ENCODE measurements at regions not wholly inside any gene's neighbourhood (a gene's known extent, or its start where the extent isn't known, plus 50 kb on each side); places are given as distances from the start of the nearest gene placed in this dataset.

- Histone ChIP-seq H3K4me3 (ENCODE audit: low read depth in 1 of 3, low read length in 3 of 3) (no peak overlapping the region), H3K27me3 (ENCODE audit: control insufficient read depth in 3 of 3, insufficient read depth in 3 of 3, low read length in 3 of 3) (peaks cover 0 to 6% (median 3%) of the 10 kb centered on the region in 3 donors), H3K27ac (ENCODE audit: low read depth in 1 of 3, low read length in 2 of 3) (no peak overlapping the region), H3K9me3 (ENCODE audit: control insufficient read depth in 2 of 2, insufficient read depth in 1 of 2, low read depth in 1 of 2, low read length in 1 of 2) (no peaks in the 10 kb centered on the region), H3K4me1 (ENCODE audit: control insufficient read depth in 3 of 3, insufficient read depth in 2 of 3, low read depth in 1 of 3, low read length in 2 of 3) (no peaks in the 10 kb centered on the region), H3K36me3 (ENCODE audit: control insufficient read depth in 3 of 3, insufficient read depth in 2 of 3, low read depth in 1 of 3, low read length in 3 of 3) (no peaks in the 10 kb centered on the region)
- no peak for DNase-seq
- 74 to 87% (median 82%) methylated on average over 4 of the region's 4 CpGs for WGBS, 3 donors
- no peak for FAIRE-seq
Measured at GRCh38 chr15:69849232-69849610, 248.5 kb downstream of the TLE3 start.

GRCh38 chr15:69852482-69852881, 245.2 kb downstream of the TLE3 start:
- H3K36me3 ChIP-seq (ENCODE audit: control insufficient read depth in 3 of 3, insufficient read depth in 2 of 3, low read depth in 1 of 3, low read length in 3 of 3) = no peaks in the 10 kb centered on the region
- no peak overlapping the region for H3K4me3 ChIP-seq (ENCODE audit: low read depth in 1 of 3, low read length in 3 of 3)
- WGBS, 3 donors = 78 to 87% (median 86%) methylated on average over 3 of the region's 3 CpGs
- H3K27ac ChIP-seq (ENCODE audit: low read depth in 1 of 3, low read length in 2 of 3) = no peak overlapping the region
- no peaks in the 10 kb centered on the region for H3K4me1 ChIP-seq (ENCODE audit: control insufficient read depth in 3 of 3, insufficient read depth in 2 of 3, low read depth in 1 of 3, low read length in 2 of 3)
- H3K9me3 ChIP-seq (ENCODE audit: control insufficient read depth in 2 of 2, insufficient read depth in 1 of 2, low read depth in 1 of 2, low read length in 1 of 2) = no peaks in the 10 kb centered on the region
- DNase-seq (no peak), FAIRE-seq (no peak)
- peaks cover 0 to under 1% (median 0%) of the 10 kb centered on the region in 3 donors for H3K27me3 ChIP-seq (ENCODE audit: control insufficient read depth in 3 of 3, insufficient read depth in 3 of 3, low read length in 3 of 3)

GRCh38 chr15:69852916-69853315, 244.8 kb downstream of the TLE3 start:
- no peak overlapping the region for H3K4me3 ChIP-seq (ENCODE audit: low read depth in 1 of 3, low read length in 3 of 3)
- DNase-seq (no peak), FAIRE-seq (no peak)
- no peaks in the 10 kb centered on the region for H3K36me3 ChIP-seq (ENCODE audit: control insufficient read depth in 3 of 3, insufficient read depth in 2 of 3, low read depth in 1 of 3, low read length in 3 of 3)
- no peaks in the 10 kb centered on the region for H3K4me1 ChIP-seq (ENCODE audit: control insufficient read depth in 3 of 3, insufficient read depth in 2 of 3, low read depth in 1 of 3, low read length in 2 of 3)
- H3K27me3 ChIP-seq (ENCODE audit: control insufficient read depth in 3 of 3, insufficient read depth in 3 of 3, low read length in 3 of 3) = no peaks in the 10 kb centered on the region
- H3K9me3 ChIP-seq (ENCODE audit: control insufficient read depth in 2 of 2, insufficient read depth in 1 of 2, low read depth in 1 of 2, low read length in 1 of 2) = no peaks in the 10 kb centered on the region
- H3K27ac ChIP-seq (ENCODE audit: low read depth in 1 of 3, low read length in 2 of 3) = no peak overlapping the region
- WGBS, 3 donors = 88 to 95% (median 90%) methylated on average over 4 of the region's 4 CpGs

- DNase-seq (no peak), FAIRE-seq (no peak)
- WGBS, 3 donors = 88 to 91% (median 90%) methylated on average over 6 of the region's 6 CpGs
- Histone ChIP-seq H3K4me1 (ENCODE audit: control insufficient read depth in 3 of 3, insufficient read depth in 2 of 3, low read depth in 1 of 3, low read length in 2 of 3) (no peaks in the 10 kb centered on the region), H3K27me3 (ENCODE audit: control insufficient read depth in 3 of 3, insufficient read depth in 3 of 3, low read length in 3 of 3) (no peaks in the 10 kb centered on the region), H3K36me3 (ENCODE audit: control insufficient read depth in 3 of 3, insufficient read depth in 2 of 3, low read depth in 1 of 3, low read length in 3 of 3) (no peaks in the 10 kb centered on the region), H3K27ac (ENCODE audit: low read depth in 1 of 3, low read length in 2 of 3) (no peak overlapping the region), H3K4me3 (ENCODE audit: low read depth in 1 of 3, low read length in 3 of 3) (no peak overlapping the region), H3K9me3 (ENCODE audit: control insufficient read depth in 2 of 2, insufficient read depth in 1 of 2, low read depth in 1 of 2, low read length in 1 of 2) (no peaks in the 10 kb centered on the region)
Measured at GRCh38 chr15:69853544-69853951, 244.2 kb downstream of the TLE3 start.

GRCh38 chr15:69854001-69854400, 243.7 kb downstream of the TLE3 start:
- no peaks in the 10 kb centered on the region for H3K27me3 ChIP-seq (ENCODE audit: control insufficient read depth in 3 of 3, insufficient read depth in 3 of 3, low read length in 3 of 3)
- H3K4me1 ChIP-seq (ENCODE audit: control insufficient read depth in 3 of 3, insufficient read depth in 2 of 3, low read depth in 1 of 3, low read length in 2 of 3) = no peaks in the 10 kb centered on the region
- H3K9me3 ChIP-seq (ENCODE audit: control insufficient read depth in 2 of 2, insufficient read depth in 1 of 2, low read depth in 1 of 2, low read length in 1 of 2) = no peaks in the 10 kb centered on the region
- no peak for FAIRE-seq
- DNase-seq = no peak
- H3K4me3 ChIP-seq (ENCODE audit: low read depth in 1 of 3, low read length in 3 of 3) = no peak overlapping the region
- H3K36me3 ChIP-seq (ENCODE audit: control insufficient read depth in 3 of 3, insufficient read depth in 2 of 3, low read depth in 1 of 3, low read length in 3 of 3) = no peaks in the 10 kb centered on the region
- 84 to 91% (median 86%) methylated on average over 4 of the region's 4 CpGs for WGBS, 3 donors
- no peak overlapping the region for H3K27ac ChIP-seq (ENCODE audit: low read depth in 1 of 3, low read length in 2 of 3)

- FAIRE-seq (no peak), DNase-seq (no peak)
- H3K4me1 ChIP-seq (ENCODE audit: control insufficient read depth in 3 of 3, insufficient read depth in 2 of 3, low read depth in 1 of 3, low read length in 2 of 3) = no peaks in the 10 kb centered on the region
- no peak overlapping the region for H3K27ac ChIP-seq (ENCODE audit: low read depth in 1 of 3, low read length in 2 of 3)
- no peak overlapping the region for H3K4me3 ChIP-seq (ENCODE audit: low read depth in 1 of 3, low read length in 3 of 3)
- H3K36me3 ChIP-seq (ENCODE audit: control insufficient read depth in 3 of 3, insufficient read depth in 2 of 3, low read depth in 1 of 3, low read length in 3 of 3) = no peaks in the 10 kb centered on the region
- H3K9me3 ChIP-seq (ENCODE audit: control insufficient read depth in 2 of 2, insufficient read depth in 1 of 2, low read depth in 1 of 2, low read length in 1 of 2) = no peaks in the 10 kb centered on the region
- no peaks in the 10 kb centered on the region for H3K27me3 ChIP-seq (ENCODE audit: control insufficient read depth in 3 of 3, insufficient read depth in 3 of 3, low read length in 3 of 3)
- WGBS, 3 donors = 68 to 83% (median 78%) methylated on average over 11 of the region's 11 CpGs
Measured at GRCh38 chr15:69854521-69855181, 243.1 kb downstream of the TLE3 start.

GRCh38 chr15:69855258-69856000, 242.3 kb downstream of the TLE3 start:
- no peak for DNase-seq
- Histone ChIP-seq H3K27ac (ENCODE audit: low read depth in 1 of 3, low read length in 2 of 3) (no peak overlapping the region), H3K4me1 (ENCODE audit: control insufficient read depth in 3 of 3, insufficient read depth in 2 of 3, low read depth in 1 of 3, low read length in 2 of 3) (no peaks in the 10 kb centered on the region), H3K36me3 (ENCODE audit: control insufficient read depth in 3 of 3, insufficient read depth in 2 of 3, low read depth in 1 of 3, low read length in 3 of 3) (no peaks in the 10 kb centered on the region), H3K4me3 (ENCODE audit: low read depth in 1 of 3, low read length in 3 of 3) (no peak overlapping the region), H3K9me3 (ENCODE audit: control insufficient read depth in 2 of 2, insufficient read depth in 1 of 2, low read depth in 1 of 2, low read length in 1 of 2) (no peaks in the 10 kb centered on the region), H3K27me3 (ENCODE audit: control insufficient read depth in 3 of 3, insufficient read depth in 3 of 3, low read length in 3 of 3) (no peaks in the 10 kb centered on the region)
- WGBS, 3 donors = 91 to 94% (median 94%) methylated on average over 13 of the region's 13 CpGs
- FAIRE-seq = no peak

- no peak for DNase-seq
- H3K27me3 ChIP-seq (ENCODE audit: control insufficient read depth in 3 of 3, insufficient read depth in 3 of 3, low read length in 3 of 3) = no peaks in the 10 kb centered on the region
- no peak overlapping the region for H3K4me3 ChIP-seq (ENCODE audit: low read depth in 1 of 3, low read length in 3 of 3)
- FAIRE-seq = no peak
- H3K4me1 ChIP-seq (ENCODE audit: control insufficient read depth in 3 of 3, insufficient read depth in 2 of 3, low read depth in 1 of 3, low read length in 2 of 3) = no peaks in the 10 kb centered on the region
- 87 to 91% (median 90%) methylated on average over 6 of the region's 6 CpGs for WGBS, 3 donors
- H3K27ac ChIP-seq (ENCODE audit: low read depth in 1 of 3, low read length in 2 of 3) = no peak overlapping the region
- no peaks in the 10 kb centered on the region for H3K9me3 ChIP-seq (ENCODE audit: control insufficient read depth in 2 of 2, insufficient read depth in 1 of 2, low read depth in 1 of 2, low read length in 1 of 2)
- no peaks in the 10 kb centered on the region for H3K36me3 ChIP-seq (ENCODE audit: control insufficient read depth in 3 of 3, insufficient read depth in 2 of 3, low read depth in 1 of 3, low read length in 3 of 3)
Measured at GRCh38 chr15:69857250-69857649, 240.5 kb downstream of the TLE3 start.

All from small intestine (tissue), 7 donors.